Astrocyte (in vitro differentiated cells and primary cell): ENCODE measurements at regions not wholly inside any gene's neighbourhood (a gene's known extent, or its start where the extent isn't known, plus 50 kb on each side); places are given as distances from the start of the nearest gene placed in this dataset.

Source experiments
- EZH2 ChIP-seq: IDR thresholded peaks from 2 replicates; pipeline ENCODE4 v1.6.1; 2012; ENCODE audit warnings: mild to moderate bottlenecking, low read length, inconsistent platforms; ENCODE audit not compliant: insufficient read depth
- TF ChIP-seq, protein P1 (sequence below): IDR thresholded peaks from 2 replicates; pipeline ENCODE4 v1.5.1; 2011; ENCODE audit warnings: low read depth, mild to moderate bottlenecking, inconsistent platforms, low read length, moderate library complexity; ENCODE audit not compliant: insufficient read depth

DNA sequence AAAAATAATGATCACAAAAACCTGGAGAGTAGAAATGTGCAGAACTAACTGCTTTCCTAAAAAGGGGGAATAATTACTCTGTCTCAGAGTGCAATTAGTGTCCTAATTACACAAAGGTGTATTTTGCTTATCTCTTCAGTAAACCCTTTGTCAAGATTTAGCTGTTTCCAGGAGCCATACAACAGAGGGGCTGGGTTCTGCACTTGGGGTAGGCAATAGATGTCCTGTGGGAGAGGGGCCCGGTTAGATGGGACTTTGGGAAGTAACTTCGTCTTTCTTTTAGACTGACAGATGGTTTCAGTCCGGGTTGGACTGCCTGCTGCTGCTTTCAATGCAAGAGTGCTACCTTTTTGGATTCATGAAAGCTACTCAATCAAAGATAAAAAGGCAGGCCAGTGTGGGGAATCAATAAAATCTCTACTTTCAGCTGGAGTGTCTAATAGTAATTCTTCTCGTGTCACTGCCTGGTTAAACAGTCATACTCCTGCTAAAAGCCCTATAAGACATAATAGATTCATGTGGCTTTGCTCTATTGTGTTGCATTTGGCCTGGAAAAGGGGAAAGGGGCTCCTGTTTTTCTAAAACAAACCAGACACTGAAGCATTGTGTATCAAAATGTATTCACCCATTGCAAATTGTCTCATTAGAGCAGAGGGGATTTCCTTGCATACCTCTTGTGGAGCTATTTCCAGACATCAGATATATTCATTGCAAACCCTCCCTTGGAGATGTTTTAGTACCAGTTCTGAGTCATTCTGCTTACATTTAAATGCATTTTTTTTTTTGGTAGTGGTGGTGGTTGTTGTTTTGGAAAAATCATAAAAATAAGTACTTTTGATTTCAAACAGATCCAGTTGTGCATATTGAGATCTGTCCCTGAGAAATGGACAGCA is 83.3 kb upstream of the PCDH8 start:
- TF ChIP-seq, protein P1, sequence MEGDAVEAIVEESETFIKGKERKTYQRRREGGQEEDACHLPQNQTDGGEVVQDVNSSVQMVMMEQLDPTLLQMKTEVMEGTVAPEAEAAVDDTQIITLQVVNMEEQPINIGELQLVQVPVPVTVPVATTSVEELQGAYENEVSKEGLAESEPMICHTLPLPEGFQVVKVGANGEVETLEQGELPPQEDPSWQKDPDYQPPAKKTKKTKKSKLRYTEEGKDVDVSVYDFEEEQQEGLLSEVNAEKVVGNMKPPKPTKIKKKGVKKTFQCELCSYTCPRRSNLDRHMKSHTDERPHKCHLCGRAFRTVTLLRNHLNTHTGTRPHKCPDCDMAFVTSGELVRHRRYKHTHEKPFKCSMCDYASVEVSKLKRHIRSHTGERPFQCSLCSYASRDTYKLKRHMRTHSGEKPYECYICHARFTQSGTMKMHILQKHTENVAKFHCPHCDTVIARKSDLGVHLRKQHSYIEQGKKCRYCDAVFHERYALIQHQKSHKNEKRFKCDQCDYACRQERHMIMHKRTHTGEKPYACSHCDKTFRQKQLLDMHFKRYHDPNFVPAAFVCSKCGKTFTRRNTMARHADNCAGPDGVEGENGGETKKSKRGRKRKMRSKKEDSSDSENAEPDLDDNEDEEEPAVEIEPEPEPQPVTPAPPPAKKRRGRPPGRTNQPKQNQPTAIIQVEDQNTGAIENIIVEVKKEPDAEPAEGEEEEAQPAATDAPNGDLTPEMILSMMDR = no peak
- TF ChIP-seq EZH2 = no peak
